HG03066 (cell line): ENCODE measurements at regions not wholly inside any gene's neighbourhood (a gene's known extent, or its start where the extent isn't known, plus 50 kb on each side); places are given as distances from the start of the nearest gene placed in this dataset.
"Not testable (repeated sequence)": the region's sequence is repeated elsewhere in the genome, so short reads cannot be mapped to it uniquely, and the experiment has no call there.

Experiments used
- ATAC-seq: cut with Tn5 transposase; IDR thresholded peaks from one replicate; pipeline ENCODE4 v1.9.1; 2021; ENCODE audit warnings: low read depth; ENCODE audit not compliant: unreplicated experiment

DNA sequence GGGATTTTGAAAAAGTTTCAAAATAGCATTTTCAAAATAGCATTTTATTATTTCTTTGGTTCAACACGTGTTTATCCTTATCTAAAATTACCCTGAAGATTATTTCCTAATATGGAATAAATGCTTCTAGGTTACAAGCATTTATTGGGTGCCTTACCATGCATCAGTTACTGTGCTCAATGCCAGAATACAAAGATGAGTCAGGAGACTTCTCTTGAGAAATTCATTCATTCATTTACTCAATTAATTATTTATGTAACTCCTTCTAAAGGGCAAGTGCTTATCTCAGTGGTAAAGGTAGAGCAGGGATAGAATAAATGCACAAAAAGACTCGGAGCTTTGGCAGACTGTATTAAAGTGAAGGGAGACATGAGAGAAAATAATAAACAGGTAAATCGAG lies 150.1 kb upstream of the PDE7B start:
- no peak for ATAC-seq

DNA sequence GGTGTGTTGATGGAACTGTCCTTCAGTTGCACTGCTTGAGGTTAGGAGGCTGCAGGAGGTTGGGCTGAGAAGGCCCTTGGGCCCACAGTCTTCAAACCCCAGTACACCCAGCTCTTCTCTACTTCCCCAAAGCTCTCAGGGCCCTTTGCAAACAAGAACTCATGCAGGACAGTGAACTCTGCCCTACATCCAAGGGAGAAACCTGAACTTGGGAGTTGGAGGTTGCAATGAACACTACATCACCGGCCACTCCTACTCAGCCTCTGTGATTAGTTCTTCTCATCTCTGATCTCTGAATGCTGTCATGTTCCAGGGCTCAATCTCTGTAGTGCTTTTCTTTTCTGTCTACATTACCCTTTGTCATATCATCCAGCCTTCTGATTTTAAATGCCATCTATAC lies 148.5 kb upstream of the PDE7B start:
- ATAC-seq = no peak

DNA sequence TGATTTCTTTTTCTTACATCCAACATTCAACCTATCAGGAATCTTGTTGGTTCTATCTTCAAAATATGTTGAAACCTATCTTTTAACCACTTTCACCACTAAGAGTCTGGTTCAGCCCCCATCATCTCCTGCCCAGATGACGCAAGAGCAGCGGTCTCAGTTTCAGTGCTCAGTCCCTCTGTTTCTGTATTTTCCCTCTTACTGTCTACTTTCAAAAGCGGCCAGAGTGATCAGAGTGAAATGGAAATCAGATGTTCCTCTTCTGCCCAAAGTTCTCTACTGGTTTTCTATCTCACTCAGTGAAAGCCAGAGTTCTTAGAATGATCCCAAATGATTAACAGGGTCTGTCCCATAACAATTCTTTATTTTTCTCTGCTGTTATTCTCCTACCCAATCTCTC lies 147.9 kb upstream of the PDE7B start:
- ATAC-seq = peak; percentile 91

DNA sequence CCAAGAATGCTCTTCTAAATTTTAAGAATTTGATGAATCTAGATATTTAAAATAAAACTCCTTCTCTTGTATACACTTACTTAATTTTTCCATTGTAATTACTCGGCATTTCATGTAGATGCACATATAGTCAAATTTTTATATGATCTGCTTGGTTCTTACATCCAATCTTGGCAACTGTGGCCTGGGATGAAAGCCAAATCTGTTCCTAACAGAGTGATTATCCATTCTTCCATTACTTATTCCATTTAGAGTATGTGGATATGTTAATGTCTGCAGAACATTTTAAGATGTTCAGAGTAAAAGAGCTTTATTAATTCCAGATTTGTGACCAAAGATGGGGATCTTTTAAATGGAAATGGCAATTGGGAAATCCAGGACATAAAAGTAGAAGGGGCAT lies 144.1 kb upstream of the PDE7B start:
- ATAC-seq = no peak

DNA sequence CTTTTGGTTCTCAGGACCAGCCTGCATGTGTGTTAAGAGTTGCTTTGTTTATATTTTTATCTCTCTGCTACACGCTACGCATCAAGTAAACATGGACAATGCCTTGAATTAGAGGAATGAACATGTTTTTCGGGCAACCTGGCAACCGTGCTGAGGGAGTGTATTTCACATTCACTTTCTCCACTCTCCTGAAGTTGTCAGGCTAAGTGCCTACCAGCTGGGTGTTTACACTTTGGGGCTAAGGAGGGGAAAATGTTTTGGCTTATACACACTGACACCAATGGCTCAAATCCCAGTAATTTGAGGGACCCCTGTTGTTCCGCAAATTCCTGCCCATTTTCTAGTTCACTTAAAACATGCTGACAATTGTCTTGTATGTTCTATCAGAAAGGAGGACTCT lies 141.5 kb upstream of the PDE7B start:
- no peak for ATAC-seq

DNA sequence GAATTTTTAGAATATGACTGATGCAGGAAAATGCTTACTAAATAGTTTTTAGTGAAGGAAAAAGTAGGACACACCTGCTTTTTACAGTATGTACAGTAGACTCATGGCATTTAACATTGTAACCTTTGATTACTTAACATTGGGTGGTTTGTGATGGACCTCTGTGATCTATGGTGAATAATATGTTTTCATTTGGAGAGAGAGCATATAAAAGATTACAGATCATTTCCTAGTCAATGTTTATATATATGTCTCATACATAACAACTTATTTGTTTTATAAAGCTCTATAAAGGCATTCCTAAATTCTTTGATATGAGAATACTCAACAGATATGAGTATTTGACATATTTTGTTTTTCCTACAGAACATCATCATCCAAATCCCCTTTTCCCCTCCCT lies 129.3 kb upstream of the PDE7B start:
- ATAC-seq = no peak

DNA sequence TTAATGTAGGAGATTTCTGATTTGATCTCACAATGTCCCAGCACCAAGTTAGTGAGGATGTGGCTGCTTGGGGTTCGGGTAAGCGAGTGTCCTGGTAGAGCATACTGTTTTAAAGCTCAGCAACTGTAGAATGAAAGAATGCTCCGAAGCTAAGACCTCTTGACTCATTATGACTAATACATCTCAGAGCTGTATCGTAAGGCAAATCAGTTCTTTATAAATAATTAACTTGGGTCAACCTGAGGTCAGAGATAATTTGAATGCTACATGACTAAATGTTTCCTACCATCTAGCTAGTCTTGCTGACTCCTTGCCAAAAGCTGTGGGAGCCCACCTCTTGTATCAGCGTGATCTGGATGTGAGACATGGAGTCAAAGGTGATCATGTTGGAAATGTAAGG lies 128.8 kb upstream of the PDE7B start:
- peak; percentile 73 for ATAC-seq

DNA sequence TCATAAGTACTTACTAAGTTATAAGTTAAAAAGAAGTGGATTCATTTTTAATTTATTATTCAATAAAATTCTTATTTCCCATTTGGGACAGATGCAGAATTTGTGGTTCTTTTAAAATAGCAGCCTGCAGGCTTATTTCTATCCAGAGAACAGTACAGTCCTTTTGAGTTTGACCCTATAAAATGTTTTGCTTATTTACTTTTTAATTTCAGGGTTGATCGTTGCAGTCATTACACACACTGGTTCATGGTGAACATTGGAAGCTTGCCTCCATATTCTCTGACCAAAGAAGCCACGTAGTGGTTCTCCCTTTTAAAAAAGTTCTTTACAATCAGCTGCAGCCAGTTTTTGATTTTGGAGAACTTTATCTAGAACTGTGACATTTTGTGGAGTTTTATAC lies 122.9 kb upstream of the PDE7B start:
- no peak for ATAC-seq

DNA sequence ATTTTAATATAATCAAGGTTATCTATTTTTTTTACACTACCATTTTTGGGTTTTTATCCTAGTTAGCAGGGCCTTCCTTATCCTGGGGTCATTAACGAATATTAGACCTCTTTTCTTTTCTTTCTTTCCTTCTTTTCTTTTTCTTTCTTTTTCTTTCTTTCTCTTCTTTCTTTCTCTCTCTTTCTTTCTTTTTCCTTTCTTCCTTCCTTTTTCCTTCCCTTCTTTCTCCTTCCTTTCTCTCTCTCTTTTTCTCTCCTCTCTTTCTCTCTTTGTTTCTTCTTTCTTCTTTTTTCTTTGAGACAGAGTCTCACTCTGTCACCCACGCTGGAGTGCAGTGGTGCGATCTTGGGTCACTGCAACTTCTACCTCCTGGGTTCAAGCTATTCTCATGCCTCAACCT lies 120.4 kb upstream of the PDE7B start:
- ATAC-seq = no peak

DNA sequence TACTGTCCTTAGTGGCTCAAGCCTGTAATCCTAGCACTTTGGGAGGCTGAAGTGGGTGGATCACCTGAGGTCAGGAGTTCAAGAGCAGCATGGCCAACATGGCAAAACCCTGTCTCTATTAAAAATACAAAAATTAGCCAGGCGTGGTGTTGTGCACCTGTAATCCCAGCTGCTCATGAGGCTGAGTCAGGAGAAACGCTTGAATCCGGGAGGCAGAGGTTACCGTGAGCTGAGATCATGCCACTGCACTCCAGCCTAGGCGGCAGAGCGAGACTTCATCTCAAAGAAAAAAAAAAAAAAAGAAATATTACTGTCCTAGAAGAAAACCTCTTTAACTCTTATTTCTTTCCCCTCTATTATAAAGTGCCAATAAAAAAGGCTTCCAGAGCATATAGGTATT lies 115.2 kb upstream of the PDE7B start:
- ATAC-seq = not testable (repeated sequence)

DNA sequence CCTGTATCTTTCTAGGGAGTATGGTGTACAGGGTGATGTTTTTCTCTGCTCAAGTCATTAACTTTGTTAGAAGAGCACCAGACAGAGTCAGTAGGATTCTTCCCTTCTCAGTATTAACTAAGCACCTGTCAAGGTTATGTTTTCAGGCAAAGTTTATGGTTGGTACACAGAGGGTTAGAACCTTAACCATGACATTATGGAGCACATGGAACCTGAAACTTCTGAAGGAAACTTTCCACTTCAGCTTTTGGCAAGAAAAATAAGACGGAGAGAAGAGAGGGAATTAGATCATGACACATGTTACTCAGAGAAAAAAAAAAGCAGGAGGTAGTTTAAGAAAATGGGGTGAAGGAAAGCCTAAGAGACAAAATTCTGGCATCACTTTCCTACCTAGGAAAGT lies 112.9 kb upstream of the PDE7B start:
- no peak for ATAC-seq

DNA sequence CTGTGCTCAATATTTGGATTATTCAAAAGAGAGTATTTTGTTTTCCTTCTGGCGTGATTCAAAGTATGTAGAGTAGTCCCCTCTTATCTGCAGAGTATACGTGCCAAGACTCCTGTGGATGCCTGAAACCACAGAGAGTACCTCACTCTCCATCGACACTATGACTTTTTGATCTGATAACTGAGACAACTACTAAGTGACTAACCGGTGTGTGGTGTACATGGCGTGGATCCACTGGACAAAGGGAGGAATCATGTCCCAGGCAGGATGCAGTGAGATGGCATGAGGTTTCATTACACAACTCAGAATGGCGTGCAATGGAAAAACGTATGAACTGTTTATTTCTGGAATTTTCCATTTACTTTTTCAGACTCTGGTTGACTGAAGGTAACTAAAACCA lies 112.2 kb upstream of the PDE7B start:
- ATAC-seq = no peak

DNA sequence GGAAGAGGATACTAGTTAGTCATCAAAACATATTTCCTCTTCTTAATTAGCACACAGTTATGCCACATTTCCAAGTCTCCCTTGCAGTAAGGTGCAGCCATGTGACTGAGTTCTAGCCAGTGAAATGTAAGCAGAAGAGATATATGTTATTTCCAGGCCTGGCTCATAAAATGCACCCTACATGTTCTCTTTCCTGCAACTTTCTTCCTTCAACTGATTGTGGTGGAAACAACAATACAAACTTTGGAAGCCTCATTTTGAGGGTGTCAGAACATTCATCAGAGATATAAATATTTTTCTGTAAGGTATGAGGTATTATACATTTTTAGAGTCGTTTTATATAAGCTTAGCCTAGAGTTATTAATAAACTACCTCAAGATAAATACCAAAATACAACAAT lies 110.9 kb upstream of the PDE7B start:
- no peak for ATAC-seq

DNA sequence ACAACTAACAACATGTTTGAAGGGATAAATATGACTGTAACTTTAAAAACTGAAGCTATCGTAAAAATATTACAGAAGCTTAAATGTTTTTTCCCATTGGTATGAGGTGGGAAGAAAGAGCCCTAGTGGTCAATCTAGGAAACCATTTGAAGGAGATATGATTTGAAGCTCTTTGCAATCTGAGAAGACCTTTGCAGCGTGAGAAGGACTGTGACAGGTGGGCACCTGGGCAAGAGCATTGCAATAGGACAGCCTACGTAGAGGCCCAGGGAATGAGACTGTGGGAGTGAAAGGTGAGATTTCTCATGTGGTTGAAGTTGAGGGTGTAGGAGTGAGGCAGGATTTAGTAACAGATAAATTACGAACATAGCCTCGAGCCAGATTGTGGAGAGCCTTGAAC lies 108.0 kb upstream of the PDE7B start:
- no peak for ATAC-seq

DNA sequence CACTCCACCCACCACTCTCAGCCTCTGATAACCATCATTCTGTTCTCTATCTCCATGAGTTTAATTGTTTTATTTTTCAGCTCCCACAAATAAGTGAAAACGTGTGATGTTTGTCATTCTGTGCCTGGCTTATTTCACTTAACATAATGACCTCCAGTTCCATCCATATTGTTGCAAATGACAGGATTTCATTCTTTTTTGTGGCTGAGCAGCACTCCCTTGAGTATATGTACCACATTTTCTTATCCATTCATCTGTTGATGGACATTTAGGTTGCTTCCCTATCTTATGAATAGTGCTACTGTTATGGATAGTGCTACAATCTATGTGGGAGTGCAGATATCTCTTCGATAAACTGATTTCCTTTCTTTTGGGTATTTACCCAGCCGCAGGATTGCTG lies 103.3 kb upstream of the PDE7B start:
- no peak for ATAC-seq

DNA sequence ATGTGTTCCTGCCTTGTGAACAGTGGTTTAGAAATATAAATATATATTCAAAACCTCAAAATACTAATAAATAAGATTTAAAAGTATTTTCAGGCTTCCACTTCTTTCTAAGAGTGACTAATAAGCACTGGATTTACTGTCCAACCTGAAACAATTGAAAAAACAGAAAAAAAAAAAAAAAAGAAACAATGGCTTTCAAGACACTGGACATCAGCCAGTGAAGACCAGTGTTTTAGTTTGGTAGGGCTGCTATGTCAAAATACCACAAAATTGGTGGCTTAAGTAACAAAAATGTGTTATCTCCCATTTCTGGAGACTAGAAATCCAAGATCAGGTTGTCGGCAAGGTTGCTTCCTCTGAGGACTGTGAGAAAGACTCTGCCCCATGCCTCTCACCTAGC lies 101.4 kb upstream of the PDE7B start:
- ATAC-seq = no peak

DNA sequence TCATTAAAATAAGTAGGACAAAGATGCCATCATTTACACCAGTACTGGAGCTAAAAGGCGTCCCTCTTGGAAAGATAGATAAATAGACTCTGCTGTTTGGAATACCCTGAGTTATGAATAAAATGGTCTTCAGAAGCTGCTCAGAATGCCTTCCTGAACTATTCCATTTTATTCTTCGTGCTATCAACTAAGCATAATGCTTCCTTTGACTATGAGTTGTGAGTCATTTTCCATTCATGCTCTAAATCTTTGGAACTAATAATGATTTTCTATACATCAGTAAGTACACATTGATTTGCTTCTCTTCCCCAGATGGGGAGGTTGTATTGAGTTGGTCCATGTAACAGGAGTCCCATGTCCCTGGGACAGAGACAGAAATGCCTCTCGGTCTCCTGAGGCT lies 98.3 kb upstream of the PDE7B start:
- ATAC-seq = no peak

DNA sequence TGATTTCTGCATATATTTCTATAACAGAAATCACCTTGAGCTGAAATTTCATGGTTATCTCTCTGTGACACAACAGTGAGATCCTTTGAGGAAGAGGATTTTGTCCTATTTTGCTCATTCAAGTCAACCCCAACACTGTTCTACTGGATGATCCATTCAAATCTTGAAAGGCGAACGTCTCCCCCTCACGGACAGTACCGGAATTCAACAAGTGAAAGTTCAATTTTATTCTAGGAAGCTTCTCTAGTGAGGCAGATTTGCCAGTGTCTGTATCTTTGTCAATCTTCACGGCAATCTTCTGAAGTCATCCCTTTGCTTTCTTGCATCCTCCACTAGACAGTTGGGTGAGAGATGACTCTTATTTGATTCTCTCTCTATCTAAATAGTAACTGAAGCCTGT lies 91.7 kb upstream of the PDE7B start:
- ATAC-seq = no peak

DNA sequence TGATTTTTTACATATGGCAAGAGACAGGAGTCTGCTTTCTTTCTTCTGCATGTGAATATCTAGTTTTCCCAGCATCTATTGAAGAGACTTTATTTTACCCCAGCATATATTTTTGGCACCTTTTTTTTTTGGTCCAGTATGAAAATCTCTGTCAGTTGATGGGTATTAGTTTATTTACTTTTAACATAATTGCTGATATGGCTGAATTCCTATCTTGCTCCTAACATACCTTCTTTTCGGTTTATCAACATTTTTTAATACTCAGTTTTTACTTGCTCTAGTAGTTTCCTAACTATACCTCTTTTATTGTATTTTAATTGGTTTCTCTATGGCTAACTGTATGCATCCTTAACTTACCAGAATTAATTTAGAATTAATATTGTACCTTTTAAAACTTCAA lies 77.5 kb upstream of the PDE7B start:
- ATAC-seq = no peak

DNA sequence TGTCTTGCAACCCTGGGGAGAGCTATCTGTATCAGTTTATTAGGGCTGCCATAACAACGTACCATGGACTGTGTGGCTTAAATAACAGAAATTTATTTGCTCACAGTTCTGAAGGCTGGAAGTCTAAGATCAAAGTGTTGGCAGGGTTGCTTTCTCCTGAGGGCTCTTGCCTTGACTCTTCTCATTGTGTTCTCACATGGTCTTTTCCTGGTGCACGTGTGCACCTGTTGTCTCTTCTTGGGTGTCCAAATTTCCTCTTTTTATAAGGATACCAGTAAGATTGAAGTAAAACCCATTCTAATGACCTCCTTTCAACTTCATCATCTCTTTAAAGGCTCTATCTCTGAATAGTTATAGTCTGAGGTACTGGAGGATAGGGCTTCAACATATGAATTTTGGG lies 72.3 kb upstream of the PDE7B start:
- no peak for ATAC-seq

DNA sequence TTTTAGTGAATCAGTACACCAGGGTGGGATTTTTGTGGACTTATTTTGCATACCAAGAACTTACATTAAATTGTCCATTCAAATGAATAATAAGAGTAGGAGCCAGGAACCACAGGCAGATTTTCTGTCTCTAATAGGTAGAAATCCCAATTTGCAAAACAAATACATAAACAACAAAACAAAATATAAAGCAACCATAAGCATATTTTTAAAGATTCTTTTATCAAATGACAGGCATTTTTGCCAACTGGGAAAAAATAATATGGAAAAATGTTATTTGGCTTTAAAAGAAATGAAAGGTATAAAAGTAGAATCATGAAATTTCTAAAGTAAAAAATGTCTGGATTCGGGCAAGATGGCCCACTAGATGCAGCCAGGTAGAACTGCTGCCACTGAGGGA lies 71.2 kb upstream of the PDE7B start:
- ATAC-seq = no peak

DNA sequence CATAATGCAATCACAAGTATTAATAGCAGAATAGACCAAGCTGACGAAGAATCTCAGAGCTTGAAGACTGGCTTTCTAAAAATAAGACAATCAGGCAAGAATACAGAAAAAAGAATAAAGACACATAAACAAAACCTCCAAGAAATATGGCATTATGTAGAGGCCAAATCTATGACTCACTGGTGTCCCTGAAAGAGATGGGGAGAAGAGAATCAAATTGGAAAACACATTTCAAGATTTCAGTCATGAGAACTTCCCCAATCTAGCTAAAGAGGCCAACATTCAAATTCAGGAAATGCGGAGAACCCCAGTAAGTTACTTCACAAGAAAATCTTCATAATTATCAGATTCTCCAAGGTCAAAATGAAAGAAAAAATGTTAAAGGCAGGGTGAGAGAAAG lies 69.0 kb upstream of the PDE7B start:
- ATAC-seq = no peak

DNA sequence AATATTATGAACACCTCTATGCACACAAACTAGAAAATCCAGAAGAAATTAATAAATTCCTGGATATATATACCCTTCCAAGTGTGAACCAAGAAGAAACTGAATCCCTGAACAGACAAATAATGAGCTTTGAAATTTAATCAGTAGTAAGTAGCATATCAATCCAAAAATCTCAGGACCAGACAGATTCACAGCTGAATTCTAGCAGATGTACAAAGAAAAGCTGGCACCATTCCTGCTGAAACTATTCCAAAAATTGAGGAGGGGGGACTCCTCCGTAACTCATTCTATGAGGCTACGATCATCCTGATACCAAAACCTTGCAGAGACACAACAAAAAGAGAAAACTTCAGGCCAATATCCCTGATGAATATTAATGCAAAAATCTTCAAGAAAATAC lies 67.0 kb upstream of the PDE7B start:
- no peak for ATAC-seq
